Dedifferentiated amniotic fluid mesenchymal stem cell (primary cell): ENCODE measurements at regions not wholly inside any gene's neighbourhood (a gene's known extent, or its start where the extent isn't known, plus 50 kb on each side); places are given as distances from the start of the nearest gene placed in this dataset.

ENCODE experiments used
- DNase-seq: peaks from one replicate; pipeline ENCODE4 v3.0.0-alpha.2; 2016; ENCODE audit errors: extremely low spot score

DNA sequence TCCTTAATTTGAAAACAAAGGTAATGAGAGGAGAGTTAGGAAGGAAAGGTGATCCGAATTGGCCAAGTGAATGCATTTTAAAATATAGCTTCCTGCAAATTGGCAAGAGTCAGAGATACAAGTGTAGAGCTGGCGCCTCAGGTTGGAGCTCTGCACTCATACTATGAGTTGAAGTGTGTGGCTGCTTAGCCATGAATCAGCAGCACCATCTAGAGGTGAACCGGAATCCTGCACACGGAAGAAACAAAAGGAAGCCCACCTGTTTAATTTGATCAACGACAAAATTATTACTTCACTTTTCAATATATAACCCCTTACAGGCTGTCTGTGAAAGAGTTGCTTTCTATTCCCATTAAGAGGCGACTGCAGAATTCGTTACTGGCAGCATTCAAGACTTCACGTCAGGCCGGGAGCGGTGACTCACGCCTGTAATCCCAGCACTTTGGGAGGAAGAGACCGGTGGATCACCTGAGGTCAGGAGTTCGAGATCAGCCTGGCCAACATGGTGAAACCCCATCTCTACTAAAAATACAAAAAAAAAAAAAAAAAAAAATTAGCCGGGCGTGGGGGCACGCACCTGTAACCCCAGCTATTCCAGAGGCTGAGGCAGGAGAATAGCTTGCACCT lies 1253.7 kb upstream of the CDH8 start:
- DNase-seq, result no peak

DNA sequence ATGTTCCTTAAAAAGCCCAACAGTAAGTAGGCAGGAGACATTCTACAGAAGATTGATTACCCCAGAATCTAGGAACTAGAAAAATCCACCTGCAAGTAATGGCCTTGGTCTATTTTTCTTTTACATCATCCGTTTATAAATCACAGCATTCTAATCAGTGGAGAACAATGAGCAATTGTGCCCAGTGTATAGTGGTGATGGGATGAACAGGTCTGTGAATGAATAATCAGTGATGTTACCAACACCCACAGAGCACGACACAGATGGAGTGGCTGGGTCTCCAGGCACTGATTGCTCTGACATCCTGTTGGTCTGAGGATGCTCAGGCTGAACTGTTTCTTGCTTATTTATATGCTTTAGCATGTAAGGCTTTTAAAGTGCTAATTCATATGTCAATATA lies 1251.2 kb upstream of the CDH8 start:
- no peak for DNase-seq

DNA sequence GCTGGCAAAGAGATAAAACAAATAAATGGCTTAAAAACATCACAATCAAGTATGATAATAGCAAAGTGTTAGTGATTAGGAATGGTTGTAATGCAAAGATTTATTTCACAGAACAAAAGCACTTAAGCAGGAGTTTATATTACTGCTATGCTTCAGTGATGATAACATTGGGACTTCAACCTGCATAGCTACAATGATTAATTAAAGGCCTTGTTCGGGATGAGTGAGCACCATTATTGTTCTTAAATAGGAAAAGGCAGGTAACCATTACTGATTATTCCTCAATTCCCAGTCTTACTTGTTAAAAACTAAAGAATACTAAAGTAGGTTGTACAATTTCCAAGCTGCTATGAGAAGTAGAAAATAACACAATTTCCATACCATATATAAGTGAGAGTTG lies 1247.5 kb upstream of the CDH8 start:
- DNase-seq, result no peak

DNA sequence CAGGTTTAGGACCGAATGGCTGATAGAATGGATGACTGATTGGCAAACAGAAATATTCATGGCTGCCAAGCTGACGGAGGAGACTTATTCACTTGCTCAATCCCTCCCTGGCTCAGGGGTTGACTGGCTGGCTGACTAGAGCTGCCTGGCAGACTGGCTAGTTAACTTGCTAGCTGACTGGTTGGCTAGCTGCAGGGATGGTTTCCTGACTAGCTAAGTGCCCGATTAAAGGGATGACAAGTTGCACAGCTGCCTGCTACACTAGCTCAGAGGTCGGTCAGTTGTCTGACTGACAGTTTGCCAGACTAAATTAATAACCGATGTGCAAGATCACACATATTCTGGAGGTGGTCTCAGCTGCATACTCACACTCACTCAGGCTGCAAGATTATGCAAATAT lies 1208.4 kb upstream of the CDH8 start:
- DNase-seq, result no peak

GRCh38 chr16:63241497-63242028 lies 1205.3 kb upstream of the CDH8 start:
- no peak for DNase-seq

- no peak for DNase-seq
Measured at GRCh38 chr16:63239065-63239570, 1202.9 kb upstream of the CDH8 start.

- DNase-seq, result no peak
Measured at GRCh38 chr16:63230421-63231040, 1194.3 kb upstream of the CDH8 start.

GRCh38 chr16:63228259-63228658 lies 1192.0 kb upstream of the CDH8 start:
- no peak for DNase-seq

GRCh38 chr16:63223851-63224250 lies 1187.6 kb upstream of the CDH8 start:
- no peak for DNase-seq

DNA sequence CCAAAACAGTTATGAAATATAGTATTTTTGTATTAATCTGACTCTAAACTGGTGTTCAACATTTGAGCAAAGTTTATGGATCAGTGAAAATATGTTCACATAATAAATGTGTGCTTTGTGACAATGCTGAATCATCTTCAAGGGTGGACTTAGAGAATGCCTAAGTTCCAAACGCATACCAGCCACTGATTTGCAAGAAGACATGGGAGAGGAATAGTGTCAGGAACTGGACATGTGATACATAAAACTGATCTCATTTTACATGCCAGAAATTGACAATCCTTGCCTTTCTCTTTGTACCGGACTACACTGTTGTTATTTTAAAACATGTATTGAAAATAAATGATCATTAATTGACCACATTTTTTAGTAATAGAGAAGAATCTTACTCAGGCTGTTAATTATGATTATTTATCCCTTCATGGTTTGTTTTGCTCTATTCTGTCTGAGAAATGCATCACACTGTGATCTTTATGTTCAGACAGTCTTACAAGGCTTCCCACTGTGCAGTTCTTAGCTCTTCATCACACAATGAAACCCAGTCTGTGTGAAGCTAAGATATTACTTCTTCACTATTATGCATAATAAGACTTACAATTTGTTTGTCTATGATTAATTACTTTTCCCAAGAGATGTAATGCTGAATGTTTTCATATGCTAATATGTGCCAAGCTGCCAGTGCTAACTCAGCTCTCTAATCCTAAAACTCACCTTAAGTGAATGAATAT lies 1180.6 kb upstream of the CDH8 start:
- DNase-seq, result no peak

DNA sequence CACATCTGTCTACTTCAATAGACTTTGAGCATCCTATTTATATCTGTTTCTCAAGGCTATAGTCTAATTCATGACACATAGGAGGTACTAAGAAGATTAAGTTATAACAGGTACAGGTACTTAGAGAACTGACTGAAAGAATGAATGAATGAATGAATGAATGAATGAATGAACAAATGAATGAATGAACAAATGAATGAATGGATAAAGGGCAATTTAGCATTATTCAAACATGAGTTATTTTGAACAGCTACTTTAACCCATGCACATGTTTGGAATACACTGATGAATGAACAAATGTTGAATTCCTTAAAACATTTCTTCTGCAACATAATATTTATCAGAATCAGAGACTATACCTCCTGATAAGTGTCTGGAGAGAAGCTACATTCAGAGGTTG lies 1165.6 kb upstream of the CDH8 start:
- no peak for DNase-seq

DNA sequence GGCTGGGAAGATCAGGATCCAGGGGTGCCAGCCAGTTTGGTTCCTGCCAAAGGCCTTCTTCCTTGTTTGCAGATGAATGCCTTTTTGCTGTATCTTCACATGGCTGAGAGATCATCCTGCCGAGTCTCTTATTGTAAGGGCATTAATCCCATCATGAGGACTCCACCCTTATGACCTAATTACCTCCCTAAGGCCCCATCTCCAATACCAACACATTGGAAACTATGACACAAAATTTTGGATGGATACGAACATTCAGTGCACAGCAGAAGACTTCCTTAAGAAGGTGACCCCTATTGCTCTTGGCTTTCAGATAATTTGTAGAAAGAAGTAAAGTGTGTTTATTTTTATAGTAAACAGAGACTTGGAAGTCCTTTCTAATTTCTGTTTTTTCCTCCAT lies 1164.7 kb upstream of the CDH8 start:
- no peak for DNase-seq

DNA sequence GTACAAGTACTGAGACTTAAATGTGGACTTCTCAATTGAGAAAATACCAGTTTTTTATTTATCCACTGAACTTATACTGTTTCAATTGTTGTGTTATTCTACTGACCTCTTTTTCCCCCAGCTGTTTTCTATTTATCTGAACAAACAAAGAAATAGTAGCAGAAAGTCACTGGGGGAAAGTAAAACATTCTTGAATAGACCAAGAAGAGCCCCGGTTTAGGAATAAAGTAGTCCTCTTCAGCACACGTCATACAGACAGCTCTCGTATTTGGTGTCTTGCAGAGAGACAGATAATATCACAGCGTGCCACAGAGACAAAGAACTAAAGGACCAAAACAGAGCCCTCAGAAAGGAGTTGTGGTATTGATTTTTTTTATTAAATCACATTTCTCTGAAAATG lies 1159.1 kb upstream of the CDH8 start:
- DNase-seq, result no peak

DNA sequence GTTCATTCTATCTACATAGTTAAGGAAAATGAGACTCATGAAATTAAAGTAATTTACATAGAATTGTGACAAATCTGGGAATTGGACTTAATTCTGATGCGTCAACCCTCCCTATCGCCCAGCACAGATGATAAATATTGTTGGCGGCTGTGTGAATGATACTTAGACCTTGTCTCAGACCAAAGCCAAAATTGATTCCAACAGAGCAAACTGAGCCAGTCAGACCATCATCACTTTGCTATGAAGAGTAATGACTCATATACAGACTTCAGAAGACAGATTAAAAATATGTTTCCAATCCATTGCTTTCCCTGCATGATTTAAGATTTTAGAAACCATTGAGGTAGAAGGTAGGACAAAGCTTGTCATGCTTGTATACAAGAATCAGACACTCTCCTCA lies 1156.7 kb upstream of the CDH8 start:
- DNase-seq, result no peak

GRCh38 chr16:63188086-63188771 lies 1152.0 kb upstream of the CDH8 start:
- no peak for DNase-seq

GRCh38 chr16:63187638-63188037 lies 1151.4 kb upstream of the CDH8 start:
- DNase-seq, result no peak

DNA sequence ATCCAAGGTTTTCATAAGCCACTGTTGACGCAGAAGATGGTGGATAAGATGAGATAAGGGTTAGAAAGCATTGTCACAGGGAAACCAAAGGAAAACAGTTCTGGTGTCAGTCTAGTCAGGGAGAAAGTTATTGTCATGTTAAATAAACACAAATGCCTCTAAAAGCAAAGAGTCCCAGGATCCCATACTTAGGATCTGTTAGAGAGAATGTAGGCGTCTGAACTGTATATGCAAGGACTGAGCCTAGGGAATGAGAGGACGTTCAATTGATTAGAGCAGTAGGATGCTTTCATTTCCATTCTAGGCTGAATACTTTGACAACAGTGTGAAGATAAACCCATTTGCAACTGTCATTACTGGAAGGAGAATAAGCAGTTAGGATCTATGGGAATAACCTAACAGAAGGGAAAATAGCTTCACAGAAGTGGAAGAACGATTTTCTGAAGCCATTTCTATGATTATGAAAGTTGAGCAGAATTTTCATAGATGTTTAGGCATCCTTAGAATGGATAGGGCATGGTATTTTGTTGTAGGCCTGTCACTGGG lies 1149.1 kb upstream of the CDH8 start:
- DNase-seq, result no peak

DNA sequence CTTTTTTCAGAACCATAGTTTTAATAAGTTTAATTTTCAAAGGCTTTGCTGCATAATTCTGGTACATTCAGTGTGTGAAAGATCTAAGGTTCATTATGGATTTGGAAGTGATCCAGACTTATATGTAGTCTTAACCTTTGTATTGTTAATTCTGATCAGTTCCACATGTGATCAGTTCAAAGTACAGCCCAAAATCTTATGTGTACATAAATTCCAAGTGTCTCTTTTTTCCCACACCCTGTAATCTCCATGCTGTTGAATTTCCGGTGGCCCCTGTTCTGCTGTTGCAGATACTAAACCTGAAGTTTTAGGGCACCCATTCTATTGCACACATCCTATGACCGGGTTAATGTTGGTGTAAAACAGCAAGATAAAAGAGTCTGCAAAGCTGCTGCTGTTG lies 1147.5 kb upstream of the CDH8 start:
- DNase-seq, result no peak

DNA sequence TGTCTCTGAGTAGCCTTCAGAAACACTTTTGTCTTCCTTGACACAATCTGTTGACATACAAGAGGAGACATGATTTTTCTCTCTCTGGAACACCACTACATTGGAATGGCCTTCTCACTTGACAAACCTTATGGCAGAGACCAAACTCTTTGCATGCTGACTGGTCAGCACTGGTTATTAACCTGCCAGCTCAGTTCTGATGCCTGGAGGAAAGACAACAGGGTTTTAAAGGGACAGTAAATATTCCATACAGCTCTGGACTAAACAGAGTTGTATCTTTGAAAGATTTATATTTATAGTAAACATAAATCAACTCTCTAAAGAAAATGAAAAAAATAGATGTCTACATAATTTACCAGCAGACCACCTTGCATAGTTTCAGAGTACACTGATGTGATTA lies 1139.1 kb upstream of the CDH8 start:
- no peak for DNase-seq

- DNase-seq, result no peak
Measured at GRCh38 chr16:63174801-63175200, 1138.6 kb upstream of the CDH8 start.

DNA sequence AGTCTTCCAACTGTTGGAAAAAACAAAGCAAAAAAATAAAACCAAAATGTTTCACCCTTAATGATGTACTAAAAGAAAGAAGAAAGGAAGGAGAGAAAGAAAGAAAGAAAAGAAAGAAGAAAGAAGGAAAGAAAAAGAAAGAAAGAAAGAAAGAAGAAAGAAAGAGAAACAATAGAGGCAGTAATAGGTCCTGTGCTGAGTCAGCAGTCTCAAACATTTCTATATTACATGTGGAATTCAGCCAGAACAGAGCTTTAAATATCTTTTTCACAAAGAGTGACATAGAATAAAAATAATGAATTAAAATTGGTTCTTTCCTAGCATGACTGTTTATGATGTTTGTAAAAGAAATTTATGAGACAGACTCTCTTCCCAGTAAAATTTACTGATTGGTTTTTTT lies 1135.3 kb upstream of the CDH8 start:
- DNase-seq, result no peak

DNA sequence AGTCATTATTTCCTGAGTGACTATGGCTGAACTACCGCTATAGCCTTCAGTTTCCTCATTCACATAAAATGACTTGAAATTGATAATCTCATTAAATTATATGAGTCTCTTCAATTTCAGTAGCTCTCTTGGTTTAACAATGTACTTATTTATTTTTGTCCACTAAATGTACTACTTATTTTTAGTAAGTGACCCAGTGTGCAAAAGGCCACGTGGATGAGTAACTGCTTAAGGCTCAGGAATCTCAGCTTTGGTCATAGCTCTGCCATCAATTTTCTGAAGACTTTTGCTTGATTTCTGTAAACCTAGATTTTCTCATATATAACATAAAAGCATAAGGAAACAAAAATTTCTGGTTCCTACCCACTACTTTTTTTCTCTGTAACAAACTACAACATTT lies 1132.9 kb upstream of the CDH8 start:
- no peak for DNase-seq
